Sigmoid colon (tissue), 4 donors: ENCODE measurements at regions not wholly inside any gene's neighbourhood (a gene's known extent, or its start where the extent isn't known, plus 50 kb on each side); places are given as distances from the start of the nearest gene placed in this dataset.
"Not testable (repeated sequence)": the region's sequence is repeated elsewhere in the genome, so short reads cannot be mapped to it uniquely, and the experiment has no call there.

ENCODE experiments used
- CTCF ChIP-seq, 4 experiments: fragments of 450-650 bp in 3 of 4; fragments of 200-600 bp in 1 of 4; IDR thresholded peaks; one replicate each; pipeline ENCODE4 v1.5.1; 2016 to 2019; ENCODE audit warnings: antibody characterized with exemption in 4 of 4, mild to moderate bottlenecking in 3 of 4, moderate library complexity in 2 of 4
- EP300 ChIP-seq, 4 donors: sonication (generic); formaldehyde crosslinking; IDR thresholded peaks; one replicate each; pipeline ENCODE4 v1.6.1; 2017; ENCODE audit warnings: antibody characterized with exemption in 4 of 4
- POLR2A ChIP-seq, 2 donors: fragments of 450-650 bp; IDR thresholded peaks; one replicate each; pipeline ENCODE4 v1.6.1; 2016; ENCODE audit warnings: antibody characterized with exemption in 2 of 2, mild to moderate bottlenecking in 2 of 2, moderate library complexity in 2 of 2

- TF ChIP-seq CTCF, POLR2A, EP300 (IDR thresholded peaks at IDR 0.05): not testable (repeated sequence)
Observed at GRCh38 chr5:100656771-100657170, 121.6 kb downstream of the FAM174A start.
